ENCODE measurements at regions not wholly inside any gene's neighbourhood (a gene's known extent, or its start where the extent isn't known, plus 50 kb on each side); places are given as distances from the start of the nearest gene placed in this dataset.

- no peak overlapping the region for H3K4me2 ChIP-seq (replicated peaks; ENCODE audit: low read depth, low read length, poor library complexity, severe bottlenecking)
- no peaks in the 10 kb centered on the region for H3K9me3 ChIP-seq (ENCODE audit: control extremely low read depth in 1 of 3, control insufficient read depth in 2 of 3, insufficient read depth in 1 of 3, low read length in 2 of 3)
- H4K20me1 ChIP-seq (ENCODE audit: control insufficient read depth, insufficient read depth, low read length, poor library complexity, severe bottlenecking): no peaks in the 10 kb centered on the region
- no peaks in the 10 kb centered on the region for H3K4me1 ChIP-seq (ENCODE audit: control insufficient read depth in 2 of 2, insufficient read depth in 2 of 2, low read length in 2 of 2)
- no peaks in the 10 kb centered on the region for H3K36me3 ChIP-seq (replicated peaks in 1 of 2; ENCODE audit: control extremely low read depth in 1 of 2, control insufficient read depth in 1 of 2, extremely low read depth in 1 of 2, insufficient read depth in 2 of 2, low read length in 1 of 2)
- intact Hi-C loops (cut with micrococcal nuclease): no loop called here
- no peaks in the 10 kb centered on the region for H3K27me3 ChIP-seq (replicated peaks in 1 of 4; ENCODE audit: control extremely low read depth in 1 of 4, control insufficient read depth in 3 of 4, insufficient read depth in 4 of 4, low read length in 3 of 4)
- ATAC-seq (ENCODE audit: low read depth) (no peak), DNase-seq (no peak)
- no peak overlapping the region for H3K27ac ChIP-seq (ENCODE audit: low read length in 2 of 2)
- no peak overlapping the region for H3K27ac Mint-ChIP-seq
- WGBS (ENCODE audit: insufficient coverage): 73% methylated on average over 4 of the region's 6 CpGs
- POLR2A ChIA-PET: no interaction called here
- no peak overlapping the region for H3K9ac ChIP-seq (ENCODE audit: low read length)
- no peak for TF ChIP-seq EZH2 (IDR thresholded peaks at IDR 0.05; ENCODE audit: borderline replicate concordance, insufficient read depth, low read depth, low read length, poor library complexity, severe bottlenecking)
- TF ChIP-seq CTCF (IDR thresholded peaks at IDR 0.05): no peak
- CTCF ChIA-PET: no interaction called here
- H3K27me3 Mint-ChIP-seq: no peaks in the 10 kb centered on the region
- no peak overlapping the region for H3K4me3 ChIP-seq (ENCODE audit: control extremely low read depth in 1 of 5, extremely low read depth in 1 of 5, insufficient read depth in 1 of 5, low read depth in 2 of 5, low read length in 4 of 5)
- peaks cover 4% of the 10 kb centered on the region for H3K9me3 Mint-ChIP-seq (ENCODE audit: insufficient read depth)
- no peak overlapping the region for H3K4me3 Mint-ChIP-seq
- H3K4me1 Mint-ChIP-seq: no peaks in the 10 kb centered on the region
- no peaks in the 10 kb centered on the region for H3K79me2 ChIP-seq (ENCODE audit: control insufficient read depth, insufficient read depth, low read length)
- H2AFZ ChIP-seq (ENCODE audit: insufficient read depth, low read depth, low read length, poor library complexity, severe bottlenecking): no peak overlapping the region
Measured at GRCh38 chr20:12311094-12311865, 393.6 kb downstream of the BTBD3 start.

GRCh38 chr20:12315652-12316051, 398.0 kb downstream of the BTBD3 start:
- ATAC-seq (ENCODE audit: low read depth) (no peak), DNase-seq (no peak)
- Histone ChIP-seq H3K36me3 (replicated peaks in 1 of 2; ENCODE audit: control extremely low read depth in 1 of 2, control insufficient read depth in 1 of 2, extremely low read depth in 1 of 2, insufficient read depth in 2 of 2, low read length in 1 of 2) (no peaks in the 10 kb centered on the region), H3K4me2 (replicated peaks; ENCODE audit: low read depth, low read length, poor library complexity, severe bottlenecking) (no peak overlapping the region), H4K20me1 (ENCODE audit: control insufficient read depth, insufficient read depth, low read length, poor library complexity, severe bottlenecking) (no peaks in the 10 kb centered on the region), H3K4me1 (ENCODE audit: control insufficient read depth in 2 of 2, insufficient read depth in 2 of 2, low read length in 2 of 2) (no peaks in the 10 kb centered on the region), H3K4me3 (ENCODE audit: control extremely low read depth in 1 of 5, extremely low read depth in 1 of 5, insufficient read depth in 1 of 5, low read depth in 2 of 5, low read length in 4 of 5) (no peak overlapping the region), H3K9me3 (ENCODE audit: control extremely low read depth in 1 of 3, control insufficient read depth in 2 of 3, insufficient read depth in 1 of 3, low read length in 2 of 3) (no peaks in the 10 kb centered on the region), H3K79me2 (ENCODE audit: control insufficient read depth, insufficient read depth, low read length) (no peaks in the 10 kb centered on the region), H3K9ac (ENCODE audit: low read length) (no peak overlapping the region), H3K27ac (ENCODE audit: low read length in 2 of 2) (no peak overlapping the region), H2AFZ (ENCODE audit: insufficient read depth, low read depth, low read length, poor library complexity, severe bottlenecking) (no peak overlapping the region), H3K27me3 (replicated peaks in 1 of 4; ENCODE audit: control extremely low read depth in 1 of 4, control insufficient read depth in 3 of 4, insufficient read depth in 4 of 4, low read length in 3 of 4) (no peaks in the 10 kb centered on the region)
- ChIA-PET POLR2A (no interaction called here), CTCF (no interaction called here)
- no peaks in the 10 kb centered on the region for H3K4me1 Mint-ChIP-seq
- no peak overlapping the region for H3K27ac Mint-ChIP-seq
- WGBS (ENCODE audit: insufficient coverage): no CpG with 5 or more reads among the region's 1 CpG
- intact Hi-C loops (cut with micrococcal nuclease): no loop called here
- no peaks in the 10 kb centered on the region for H3K27me3 Mint-ChIP-seq
- H3K9me3 Mint-ChIP-seq (ENCODE audit: insufficient read depth): no peaks in the 10 kb centered on the region
- no peak overlapping the region for H3K4me3 Mint-ChIP-seq
- TF ChIP-seq EZH2 (IDR thresholded peaks at IDR 0.05; ENCODE audit: borderline replicate concordance, insufficient read depth, low read depth, low read length, poor library complexity, severe bottlenecking) (no peak), CTCF (IDR thresholded peaks at IDR 0.05) (no peak)

All from B cell (primary cell).